ENCODE measurements at regions not wholly inside any gene's neighbourhood (a gene's known extent, or its start where the extent isn't known, plus 50 kb on each side); places are given as distances from the start of the nearest gene placed in this dataset.

- no peak overlapping the region for H2AFZ ChIP-seq (ENCODE audit: low read length)
- ATAC-seq: no peak
- in situ Hi-C loops (cut with HindIII; ENCODE audit: extremely low pct_ligation_motif_present, low pct_unique_long_range_greater_than_20kb) (no loop called here), intact Hi-C loops (cut with micrococcal nuclease; ENCODE audit: unreplicated experiment) (no loop called here)
- no peaks in the 10 kb centered on the region for H3K4me1 ChIP-seq (ENCODE audit: insufficient read depth, low read length)
- FAIRE-seq: no peak
- H3K79me2 ChIP-seq (ENCODE audit: insufficient read depth, low read length): no peaks in the 10 kb centered on the region
- BruUV-seq (replicated peaks): no TSS peak
- DNase-seq (ENCODE audit: low spot score): no peak
- peaks cover 1 to 22% of the 10 kb centered on the region in 2 experiments; a peak in 3 of 5 replicates for H3K27me3 ChIP-seq (ENCODE audit: control insufficient read depth in 1 of 2, insufficient read depth in 2 of 2, low read length in 2 of 2)
- TF ChIP-seq ZBTB3 (CRISPR knock-in tag; IDR thresholded peaks at IDR 0.05; ENCODE audit: borderline replicate concordance, low read depth): no peak
- TF ChIP-seq ZNF337 (CRISPR knock-in tag; IDR thresholded peaks at IDR 0.05; ENCODE audit: borderline replicate concordance, low read depth): no peak
- TF ChIP-seq ZNF225 (CRISPR knock-in tag; IDR thresholded peaks at IDR 0.05): no peak
- no peak for TF ChIP-seq RAD51 (IDR thresholded peaks at IDR 0.05; ENCODE audit: borderline replicate concordance)
- no peak for TF ChIP-seq ZGPAT (CRISPR knock-in tag; IDR thresholded peaks at IDR 0.05)
- TF ChIP-seq ZNF652 (CRISPR knock-in tag; IDR thresholded peaks at IDR 0.05; ENCODE audit: borderline replicate concordance, low read depth): no peak
- no peak for TF ChIP-seq SRSF9 (IDR thresholded peaks at IDR 0.05; ENCODE audit: borderline replicate concordance, insufficient read depth, low read depth, low read length, poor library complexity, severe bottlenecking)
- TF ChIP-seq WIZ (CRISPR knock-in tag; IDR thresholded peaks at IDR 0.05): no peak
- TF ChIP-seq PHF21A (CRISPR knock-in tag; IDR thresholded peaks at IDR 0.05): no peak
- TF ChIP-seq PAX8 (CRISPR knock-in tag; IDR thresholded peaks at IDR 0.05; ENCODE audit: borderline replicate concordance): no peak
- TF ChIP-seq ZNF777 (CRISPR knock-in tag; IDR thresholded peaks at IDR 0.05): no peak
- no peak for TF ChIP-seq GRHL1 (CRISPR knock-in tag; conservative IDR thresholded peaks at IDR 0.05)
- TF ChIP-seq ZNF672 (CRISPR knock-in tag; IDR thresholded peaks at IDR 0.05): no peak
- TF ChIP-seq GPBP1L1 (CRISPR knock-in tag; IDR thresholded peaks at IDR 0.05): no peak
- no peak for TF ChIP-seq ZFP36 (IDR thresholded peaks at IDR 0.05; ENCODE audit: borderline replicate concordance, low read depth, low read length, partially characterized antibody)
- TF ChIP-seq SYNCRIP (IDR thresholded peaks at IDR 0.05; ENCODE audit: insufficient read depth, low read depth, low read length): no peak
- TF ChIP-seq ZHX1 (CRISPR knock-in tag; IDR thresholded peaks at IDR 0.05; ENCODE audit: low read depth): no peak
- no peak for TF ChIP-seq EEA1 (CRISPR knock-in tag; IDR thresholded peaks at IDR 0.05; ENCODE audit: borderline replicate concordance)
- TF ChIP-seq KAT8 (CRISPR knock-in tag; IDR thresholded peaks at IDR 0.05): no peak
- 61% methylated on average over 5 of the region's 6 CpGs for WGBS (ENCODE audit: low lambda C conversion rate)
- ChIA-PET CTCF (ENCODE audit: low intra/inter-chr PET ratio, low total read pairs) (no interaction called here), POLR2A (no interaction called here)
- no peak overlapping the region for H3K4me2 ChIP-seq (ENCODE audit: low read depth, low read length)
- H3K4me3 ChIP-seq (replicated peaks in 1 of 3; ENCODE audit: insufficient read depth in 1 of 3, low read depth in 2 of 3, low read length in 3 of 3): no peak overlapping the region
- no peak overlapping the region for H3K9ac ChIP-seq (ENCODE audit: insufficient read depth, low read depth, low read length)
- H4K20me1 ChIP-seq (ENCODE audit: insufficient read depth, low read length): no peaks in the 10 kb centered on the region
- no peaks in the 10 kb centered on the region for H3K36me3 ChIP-seq (replicated peaks in 1 of 2; ENCODE audit: control insufficient read depth in 1 of 2, insufficient read depth in 2 of 2, low read length in 2 of 2)
- H3K27ac ChIP-seq (ENCODE audit: extremely low read length, insufficient read depth, low read length): no peak overlapping the region
- H3K9me3 ChIP-seq (ENCODE audit: low read length): no peaks in the 10 kb centered on the region
Measured at GRCh38 chr9:38120961-38121360, 51.9 kb upstream of the SHB start.
